ENCODE measurements at regions not wholly inside any gene's neighbourhood (a gene's known extent, or its start where the extent isn't known, plus 50 kb on each side); places are given as distances from the start of the nearest gene placed in this dataset.

GRCh38 chrY:8673896-8674295, 663.4 kb upstream of the TSPY4 start:
- no peak for DNase-seq (ENCODE audit: low read depth)

- DNase-seq (ENCODE audit: low read depth): no peak
Measured at GRCh38 chrY:8677336-8677935, 659.8 kb upstream of the TSPY4 start.

GRCh38 chrY:8687154-8687553, 650.1 kb upstream of the TSPY4 start:
- DNase-seq (ENCODE audit: low read depth): no peak

- DNase-seq (ENCODE audit: low read depth): no peak
Measured at GRCh38 chrY:8690901-8691685, 646.2 kb upstream of the TSPY4 start.

- no peak for DNase-seq (ENCODE audit: low read depth)
Measured at GRCh38 chrY:8698571-8698970, 638.7 kb upstream of the TSPY4 start.

- DNase-seq (ENCODE audit: low read depth): no peak
Measured at GRCh38 chrY:8705636-8706300, 631.5 kb upstream of the TSPY4 start.

GRCh38 chrY:8712296-8712695, 625.0 kb upstream of the TSPY4 start:
- DNase-seq (ENCODE audit: low read depth): no peak

GRCh38 chrY:8715226-8715625, 622.0 kb upstream of the TSPY4 start:
- no peak for DNase-seq (ENCODE audit: low read depth)

- no peak for DNase-seq (ENCODE audit: low read depth)
Measured at GRCh38 chrY:8726616-8727015, 610.6 kb upstream of the TSPY4 start.

GRCh38 chrY:8729971-8730370, 607.3 kb upstream of the TSPY4 start:
- DNase-seq (ENCODE audit: low read depth): no peak

- no peak for DNase-seq (ENCODE audit: low read depth)
Measured at GRCh38 chrY:8741343-8742069, 595.8 kb upstream of the TSPY4 start.

- no peak for DNase-seq (ENCODE audit: low read depth)
Measured at GRCh38 chrY:8764184-8764583, 573.1 kb upstream of the TSPY4 start.

- no peak for DNase-seq (ENCODE audit: low read depth)
Measured at GRCh38 chrY:8781184-8781890, 555.9 kb upstream of the TSPY4 start.

GRCh38 chrY:8794561-8794960, 542.7 kb upstream of the TSPY4 start:
- no peak for DNase-seq (ENCODE audit: low read depth)

GRCh38 chrY:8804317-8804716, 532.9 kb upstream of the TSPY4 start:
- no peak for DNase-seq (ENCODE audit: low read depth)

- no peak for DNase-seq (ENCODE audit: low read depth)
Measured at GRCh38 chrY:8807648-8808408, 529.4 kb upstream of the TSPY4 start.

- DNase-seq (ENCODE audit: low read depth): no peak
Measured at GRCh38 chrY:8808611-8809010, 528.7 kb upstream of the TSPY4 start.

GRCh38 chrY:8809076-8809475, 528.2 kb upstream of the TSPY4 start:
- no peak for DNase-seq (ENCODE audit: low read depth)

- no peak for DNase-seq (ENCODE audit: low read depth)
Measured at GRCh38 chrY:8814143-8814542, 523.1 kb upstream of the TSPY4 start.

GRCh38 chrY:8815616-8816015, 521.6 kb upstream of the TSPY4 start:
- DNase-seq (ENCODE audit: low read depth): no peak

- no peak for DNase-seq (ENCODE audit: low read depth)
Measured at GRCh38 chrY:8820032-8820431, 517.2 kb upstream of the TSPY4 start.

Data from HS-5 (cell line).